ENCODE measurements at regions not wholly inside any gene's neighbourhood (a gene's known extent, or its start where the extent isn't known, plus 50 kb on each side); places are given as distances from the start of the nearest gene placed in this dataset.

DNA sequence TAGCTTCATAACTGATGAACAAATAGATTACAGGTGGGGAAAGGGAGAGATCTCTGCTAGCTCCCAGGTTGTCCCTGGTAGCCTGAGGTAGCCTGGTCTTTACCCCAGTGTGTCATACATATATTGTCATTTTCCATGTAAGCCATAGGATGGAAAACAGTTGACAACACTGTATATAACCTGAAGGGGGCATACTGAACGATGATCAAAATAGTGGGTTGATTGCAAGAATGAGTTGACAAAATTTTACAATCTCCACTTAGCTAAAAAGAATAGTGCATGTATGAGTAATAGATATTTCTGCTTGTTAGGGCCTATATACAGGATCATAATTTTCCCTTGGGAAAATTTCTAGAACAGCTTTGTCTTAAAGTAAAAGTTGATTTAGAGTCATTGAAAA is 304.1 kb upstream of the HAND2 start:
- no peak for DNase-seq

- DNase-seq = no peak
These were observed 299.5 kb upstream of the HAND2 start for GRCh38 chr4:173829565-173829964.

DNA sequence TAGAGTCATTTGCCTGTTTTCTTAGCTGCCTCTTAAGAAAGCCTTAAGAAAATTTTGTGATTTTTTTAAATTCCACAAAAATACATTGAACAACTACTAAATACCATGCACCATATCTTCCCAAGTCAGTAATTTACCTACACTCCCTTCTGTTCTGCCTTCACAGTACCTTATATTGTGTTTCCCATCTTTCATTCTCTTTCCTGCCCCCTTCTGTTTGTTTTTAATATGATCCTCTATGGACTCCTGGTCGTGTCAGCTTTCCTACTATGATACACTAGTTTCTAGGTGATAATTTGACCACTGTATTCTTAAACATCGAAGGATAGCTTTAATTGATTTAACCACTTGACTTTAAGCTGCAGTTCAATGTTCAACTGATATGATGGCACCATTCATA is 297.7 kb upstream of the HAND2 start:
- no peak for DNase-seq

DNA sequence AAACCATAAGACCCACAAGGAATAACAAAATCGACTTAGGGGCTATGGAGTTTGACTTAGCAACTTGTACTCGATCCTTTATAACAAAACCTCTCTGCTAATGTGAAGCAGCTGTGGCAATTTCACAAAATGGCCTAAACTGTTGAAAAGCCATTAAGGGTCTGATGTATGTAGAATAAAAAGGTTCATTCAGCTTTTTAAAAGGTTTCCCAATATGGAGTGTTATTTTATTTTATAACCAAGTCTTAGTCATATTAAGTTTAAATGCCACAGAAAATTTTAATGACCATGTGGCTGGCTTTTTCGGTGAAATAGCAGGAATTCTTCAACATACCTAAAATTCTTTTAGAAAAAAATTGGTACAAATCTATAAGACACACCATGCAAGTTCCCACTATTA is 291.8 kb upstream of the HAND2 start:
- no peak for DNase-seq

DNA sequence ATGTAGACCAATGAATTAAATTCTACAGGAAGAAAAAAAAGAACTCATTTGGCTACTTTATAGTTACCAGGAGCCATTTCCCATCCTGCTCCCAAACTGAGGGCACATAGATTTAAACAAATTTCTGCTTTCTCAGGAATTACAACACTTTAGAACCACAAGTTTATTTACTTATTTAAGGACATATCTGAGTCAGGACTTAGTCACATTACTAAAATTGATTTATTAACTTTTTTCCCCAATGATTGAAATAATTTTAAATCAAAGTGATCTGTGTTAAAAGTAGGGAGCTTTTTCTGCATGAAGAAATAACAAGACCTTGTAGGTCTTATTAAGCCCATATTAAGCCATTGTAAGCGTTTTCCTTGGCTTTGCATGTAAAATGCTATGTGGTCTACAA is 291.0 kb upstream of the HAND2 start:
- DNase-seq = no peak

- DNase-seq = no peak
These were observed 277.3 kb upstream of the HAND2 start for GRCh38 chr4:173807347-173807746.

DNA sequence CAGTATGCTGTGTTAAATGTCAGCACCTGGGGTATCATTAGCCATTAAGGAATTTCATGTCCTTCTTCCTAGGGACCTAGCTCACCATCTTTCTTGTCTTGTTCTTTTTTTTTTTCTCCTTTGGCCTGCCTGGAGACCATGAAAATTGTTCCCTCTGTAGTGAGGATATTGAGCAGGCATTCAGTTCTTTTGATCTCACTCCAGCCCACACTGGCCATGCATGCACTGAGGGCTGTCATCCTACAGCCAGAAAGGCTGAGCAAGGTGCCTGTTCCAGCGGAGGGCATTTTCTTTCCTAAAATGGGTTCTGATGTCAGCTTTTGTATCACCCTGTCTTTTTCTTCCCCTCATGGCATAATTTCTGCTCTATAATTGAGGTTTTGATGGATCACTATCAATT is 275.9 kb upstream of the HAND2 start:
- no peak for DNase-seq

- no peak for DNase-seq
These were observed 272.6 kb upstream of the HAND2 start for GRCh38 chr4:173802662-173803022.

- DNase-seq = no peak
These were observed 272.0 kb upstream of the HAND2 start for GRCh38 chr4:173801876-173802661.

GRCh38 chr4:173801361-173801760 is 271.3 kb upstream of the HAND2 start:
- no peak for DNase-seq

GRCh38 chr4:173797296-173797695 is 267.3 kb upstream of the HAND2 start:
- no peak for DNase-seq

GRCh38 chr4:173794662-173795061 is 264.6 kb upstream of the HAND2 start:
- no peak for DNase-seq

GRCh38 chr4:173793937-173794510 is 264.0 kb upstream of the HAND2 start:
- DNase-seq = no peak

DNA sequence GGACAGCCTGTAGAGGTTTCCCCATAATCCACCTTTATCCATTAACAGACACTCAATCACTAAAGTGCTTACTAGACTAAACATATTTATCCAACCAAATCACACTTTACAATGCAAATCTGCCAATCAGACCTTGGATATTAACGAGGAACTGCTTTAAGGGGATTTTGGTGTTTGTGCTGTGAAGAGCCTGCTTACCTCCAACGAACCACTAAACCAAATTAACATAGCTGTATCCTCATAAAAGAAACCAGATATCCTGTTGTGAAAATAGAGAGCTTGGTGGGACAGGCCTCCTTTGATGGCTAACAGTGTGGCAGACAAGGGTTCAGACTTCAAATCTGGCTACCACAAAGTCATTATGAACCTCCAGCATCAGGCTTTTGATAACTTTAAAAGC is 252.6 kb upstream of the HAND2 start:
- DNase-seq = peak; percentile 79 to 92

GRCh38 chr4:173777921-173778320 is 247.9 kb upstream of the HAND2 start:
- DNase-seq = no peak

GRCh38 chr4:173777421-173777820 is 247.4 kb upstream of the HAND2 start:
- DNase-seq = no peak

DNA sequence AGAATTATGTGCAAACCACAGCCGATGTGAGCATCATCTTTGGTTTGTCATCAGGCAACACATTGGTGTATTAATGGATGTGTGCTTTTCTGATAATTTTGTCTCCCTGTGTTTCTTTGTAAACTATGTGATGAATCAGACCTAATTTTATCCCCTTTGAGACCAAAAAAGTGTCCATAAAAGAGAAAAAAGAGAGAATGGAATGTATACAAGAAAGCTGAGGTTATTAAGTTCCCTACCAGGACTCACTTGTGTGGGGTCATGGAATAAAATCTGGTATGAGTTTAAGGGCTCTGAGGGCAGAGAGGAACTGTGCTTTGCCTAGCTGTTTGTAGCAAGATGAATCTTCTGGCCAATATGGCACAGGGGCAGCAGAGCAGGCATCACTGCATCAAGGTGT is 239.5 kb upstream of the HAND2 start:
- DNase-seq = no peak

GRCh38 chr4:173767650-173768049 is 237.6 kb upstream of the HAND2 start:
- no peak for DNase-seq

DNA sequence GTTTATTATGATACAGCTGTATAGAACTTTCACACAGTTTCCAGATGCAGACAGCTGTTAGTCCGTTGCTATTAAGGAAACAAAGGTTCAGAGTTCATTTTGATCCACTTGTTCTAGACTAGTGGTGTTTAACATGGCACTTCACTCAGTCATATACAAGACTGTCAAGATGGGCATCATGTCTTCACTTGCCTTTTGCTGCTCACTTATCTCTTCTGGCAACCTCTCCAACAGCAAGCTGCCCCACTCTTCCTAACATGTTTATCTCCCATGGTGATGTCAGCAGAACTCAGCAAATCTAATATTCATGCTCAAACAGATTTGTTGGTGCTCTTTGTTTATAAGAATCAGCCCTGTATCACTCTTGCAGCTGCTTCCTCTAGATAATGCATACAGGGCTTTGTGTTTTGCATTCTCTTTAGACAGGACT is 236.2 kb upstream of the HAND2 start:
- DNase-seq = no peak

DNA sequence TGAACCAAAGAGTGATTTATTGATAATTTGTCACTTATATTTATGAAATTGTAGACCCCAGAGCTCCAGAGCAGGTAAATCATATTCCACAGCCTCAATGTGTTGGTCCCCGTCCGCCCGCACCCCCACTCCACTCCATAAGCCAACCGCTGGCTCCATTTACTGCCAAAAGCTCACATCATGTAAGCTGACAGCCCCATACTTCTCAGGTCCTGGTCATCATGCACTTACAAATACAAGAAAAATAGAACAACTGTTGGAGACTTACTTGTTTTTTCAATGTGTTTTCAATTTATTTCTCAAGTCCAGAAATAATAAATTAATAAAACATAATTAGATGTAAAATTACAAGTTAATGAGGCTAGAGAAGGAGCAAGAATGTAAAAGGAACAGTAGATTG is 235.7 kb upstream of the HAND2 start:
- DNase-seq = no peak

DNA sequence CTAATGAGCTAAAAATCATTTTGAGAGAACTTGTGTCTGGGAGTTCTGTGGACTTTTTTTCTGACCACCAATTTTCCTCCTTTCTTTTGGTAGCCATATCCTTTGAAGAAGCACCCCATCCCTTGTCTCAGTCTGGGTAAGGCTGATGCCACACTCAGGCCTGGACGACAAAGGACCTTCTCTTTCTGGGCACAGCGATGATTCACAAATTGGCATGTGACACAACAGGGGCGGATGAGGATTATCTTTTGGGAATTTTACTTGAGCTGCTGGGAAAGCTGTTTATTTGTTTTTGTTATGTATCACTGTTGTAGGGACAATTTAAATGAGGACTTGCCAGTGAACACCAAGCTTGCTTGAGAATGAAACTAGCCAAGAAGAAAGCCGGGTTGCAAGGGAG is 233.4 kb upstream of the HAND2 start:
- DNase-seq = no peak

DNA sequence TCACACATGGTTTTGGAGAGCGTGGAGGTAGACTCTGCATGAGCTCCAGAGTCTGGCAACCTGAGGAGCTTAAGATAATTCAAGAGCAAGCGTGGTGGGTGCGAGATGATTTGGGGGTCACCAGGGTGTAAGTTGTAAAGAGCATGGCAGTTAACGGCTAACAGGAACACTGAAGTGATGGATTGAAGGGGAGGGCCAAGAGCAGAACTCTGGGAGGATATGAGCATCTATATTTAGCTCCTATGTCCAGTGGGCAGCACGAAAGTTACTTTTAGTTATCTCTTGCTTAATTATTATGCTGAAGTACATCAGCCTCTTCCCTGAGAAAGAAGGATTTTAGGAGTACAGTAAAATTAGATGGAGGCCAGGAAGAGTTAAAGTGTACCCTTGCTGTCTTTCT is 231.9 kb upstream of the HAND2 start:
- no peak for DNase-seq

DNA sequence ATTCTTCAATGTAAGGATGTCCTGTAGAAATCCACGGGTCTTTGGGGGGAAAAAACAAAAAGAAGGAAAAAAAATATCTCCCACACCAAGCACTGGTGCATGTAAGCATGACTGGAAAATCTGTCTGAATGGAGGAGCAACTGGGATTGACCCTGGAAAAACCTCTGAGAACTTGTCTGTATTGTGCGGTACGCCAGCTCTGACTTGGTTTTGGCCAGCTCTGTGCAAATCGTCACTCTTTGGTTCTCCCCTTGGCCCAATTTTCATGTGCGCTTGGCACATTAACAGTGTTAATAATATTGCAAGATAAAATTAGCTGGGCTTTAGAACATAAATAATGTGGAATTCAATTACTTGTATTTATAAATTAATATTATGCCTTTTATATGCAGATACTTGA is 231.2 kb upstream of the HAND2 start:
- no peak for DNase-seq

DNA sequence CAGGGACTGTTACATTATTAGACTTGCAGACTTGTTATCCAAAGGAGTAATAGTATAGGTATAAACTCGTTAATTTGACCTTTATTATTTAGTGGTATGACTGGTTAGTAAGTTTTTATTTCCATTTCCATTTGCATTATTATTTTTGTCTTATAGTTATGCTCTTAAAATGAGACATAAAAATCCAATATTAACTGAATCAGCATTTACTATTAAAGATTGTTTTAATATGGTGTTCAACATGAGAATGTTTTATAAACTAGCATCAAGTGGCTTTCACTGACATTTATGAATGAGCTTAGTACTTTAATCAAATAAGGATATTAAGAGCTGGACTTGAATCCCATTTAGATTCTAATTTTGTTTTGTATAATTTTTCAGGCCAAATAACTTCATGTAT is 228.1 kb upstream of the HAND2 start:
- DNase-seq = no peak

- DNase-seq = no peak
These were observed 223.4 kb upstream of the HAND2 start for GRCh38 chr4:173753408-173753807.

All from NCI-H526 (cell line).